ENCODE measurements at regions not wholly inside any gene's neighbourhood (a gene's known extent, or its start where the extent isn't known, plus 50 kb on each side); places are given as distances from the start of the nearest gene placed in this dataset.
"Not testable (repeated sequence)": the region's sequence is repeated elsewhere in the genome, so short reads cannot be mapped to it uniquely, and the experiment has no call there.

DNA sequence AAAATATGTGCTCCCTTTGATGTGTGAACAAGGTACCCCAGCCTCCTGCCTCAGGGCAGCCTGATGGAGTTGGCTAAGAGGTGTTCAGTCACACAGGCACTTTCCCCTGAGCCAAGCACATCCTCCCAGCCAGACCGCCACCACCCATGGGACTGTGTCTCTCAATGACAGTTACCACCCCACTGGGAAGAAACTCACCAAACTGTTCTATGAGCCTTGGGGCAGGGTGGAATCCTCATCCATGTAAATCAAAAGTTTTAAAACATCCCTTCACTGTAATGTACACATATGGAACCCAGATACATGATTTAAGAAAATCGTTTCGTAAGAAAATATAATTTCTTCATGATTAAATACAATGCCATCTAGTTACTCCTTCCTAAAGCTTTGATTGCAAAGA lies 138.4 kb upstream of the LSM14A start:
- no peak overlapping the region for H3K27ac ChIP-seq
- no peak for TF ChIP-seq ZFX (IDR thresholded peaks at IDR 0.05)
- TF ChIP-seq, protein P1, sequence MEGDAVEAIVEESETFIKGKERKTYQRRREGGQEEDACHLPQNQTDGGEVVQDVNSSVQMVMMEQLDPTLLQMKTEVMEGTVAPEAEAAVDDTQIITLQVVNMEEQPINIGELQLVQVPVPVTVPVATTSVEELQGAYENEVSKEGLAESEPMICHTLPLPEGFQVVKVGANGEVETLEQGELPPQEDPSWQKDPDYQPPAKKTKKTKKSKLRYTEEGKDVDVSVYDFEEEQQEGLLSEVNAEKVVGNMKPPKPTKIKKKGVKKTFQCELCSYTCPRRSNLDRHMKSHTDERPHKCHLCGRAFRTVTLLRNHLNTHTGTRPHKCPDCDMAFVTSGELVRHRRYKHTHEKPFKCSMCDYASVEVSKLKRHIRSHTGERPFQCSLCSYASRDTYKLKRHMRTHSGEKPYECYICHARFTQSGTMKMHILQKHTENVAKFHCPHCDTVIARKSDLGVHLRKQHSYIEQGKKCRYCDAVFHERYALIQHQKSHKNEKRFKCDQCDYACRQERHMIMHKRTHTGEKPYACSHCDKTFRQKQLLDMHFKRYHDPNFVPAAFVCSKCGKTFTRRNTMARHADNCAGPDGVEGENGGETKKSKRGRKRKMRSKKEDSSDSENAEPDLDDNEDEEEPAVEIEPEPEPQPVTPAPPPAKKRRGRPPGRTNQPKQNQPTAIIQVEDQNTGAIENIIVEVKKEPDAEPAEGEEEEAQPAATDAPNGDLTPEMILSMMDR (conservative IDR thresholded peaks at IDR 0.05), result no peak

DNA sequence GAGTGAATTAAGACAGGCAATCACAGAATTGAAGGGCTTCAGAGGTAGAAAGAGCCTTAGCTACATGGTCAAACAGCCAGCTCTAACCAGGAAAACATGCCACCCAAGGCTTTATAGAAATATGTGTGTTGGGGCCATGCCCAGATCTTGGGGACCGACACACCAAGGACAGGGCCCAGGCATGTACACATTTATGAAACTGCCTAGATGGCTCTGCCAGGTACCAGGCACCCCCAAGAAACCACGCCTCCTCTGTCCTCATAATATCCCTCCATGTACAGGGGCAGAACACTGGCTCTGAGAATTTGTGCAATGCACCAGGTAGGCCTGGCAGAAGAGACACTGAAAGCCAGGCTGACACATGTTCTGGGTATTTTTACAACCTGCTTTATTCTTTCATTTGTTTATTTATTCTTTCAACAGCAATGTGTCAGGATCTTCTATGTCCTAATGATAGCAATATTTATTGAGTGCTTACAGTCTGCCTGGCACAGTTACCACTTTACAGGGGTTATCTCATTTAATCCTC lies 137.9 kb upstream of the LSM14A start:
- H3K27ac ChIP-seq, result no peak overlapping the region
- no peak for TF ChIP-seq ZFX (IDR thresholded peaks at IDR 0.05)

GRCh38 chr19:34041925-34042521 lies 130.3 kb upstream of the LSM14A start:
- no peak overlapping the region for H3K27ac ChIP-seq
- no peak for TF ChIP-seq ZFX (IDR thresholded peaks at IDR 0.05)
- TF ChIP-seq, protein P1 (conservative IDR thresholded peaks at IDR 0.05), result peak; percentile 99

DNA sequence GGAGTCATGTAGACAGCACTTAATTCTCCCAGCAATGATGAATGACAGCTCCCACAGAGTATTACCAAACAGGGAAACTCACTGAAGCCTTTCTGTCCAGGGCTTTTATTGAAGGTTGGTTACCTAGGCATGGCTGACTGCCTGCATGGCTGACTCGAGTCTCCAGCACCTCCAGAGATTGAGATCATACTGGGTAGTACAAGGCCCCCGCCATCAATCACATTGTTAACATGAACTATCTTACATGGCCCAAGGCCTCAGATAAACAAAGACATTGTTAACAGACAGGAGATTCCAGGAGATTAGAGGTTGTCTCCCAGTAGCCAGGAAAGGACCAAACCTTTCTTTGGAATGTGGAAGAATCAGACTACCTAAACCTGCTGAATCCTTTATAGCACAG lies 128.3 kb upstream of the LSM14A start:
- H3K27ac ChIP-seq, result no peak overlapping the region
- TF ChIP-seq, protein P1 (conservative IDR thresholded peaks at IDR 0.05), result no peak
- no peak for TF ChIP-seq ZFX (IDR thresholded peaks at IDR 0.05)

GRCh38 chr19:34049944-34050343 lies 122.4 kb upstream of the LSM14A start:
- H3K27ac ChIP-seq, result no peak overlapping the region
- TF ChIP-seq, protein P1 (conservative IDR thresholded peaks at IDR 0.05), result no peak
- TF ChIP-seq ZFX (IDR thresholded peaks at IDR 0.05), result no peak

DNA sequence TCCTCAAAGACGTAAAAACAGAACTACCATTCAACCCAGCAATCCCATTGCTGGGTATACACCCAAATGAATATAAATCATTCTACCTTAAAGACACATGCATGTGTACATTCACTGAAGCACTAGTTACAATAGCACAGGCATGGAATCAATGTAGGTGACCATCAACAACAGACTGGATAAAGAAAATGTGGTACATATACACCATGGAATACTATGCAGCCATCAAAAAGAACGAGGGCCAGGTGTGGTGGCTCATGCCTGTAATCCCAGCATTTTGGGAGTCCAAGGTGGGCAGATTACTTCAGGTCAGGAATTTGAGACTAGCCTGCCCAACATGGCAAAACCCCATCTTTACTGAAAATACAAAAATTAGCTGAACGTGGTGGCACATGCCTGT lies 121.9 kb upstream of the LSM14A start:
- not testable (repeated sequence) for H3K27ac ChIP-seq

DNA sequence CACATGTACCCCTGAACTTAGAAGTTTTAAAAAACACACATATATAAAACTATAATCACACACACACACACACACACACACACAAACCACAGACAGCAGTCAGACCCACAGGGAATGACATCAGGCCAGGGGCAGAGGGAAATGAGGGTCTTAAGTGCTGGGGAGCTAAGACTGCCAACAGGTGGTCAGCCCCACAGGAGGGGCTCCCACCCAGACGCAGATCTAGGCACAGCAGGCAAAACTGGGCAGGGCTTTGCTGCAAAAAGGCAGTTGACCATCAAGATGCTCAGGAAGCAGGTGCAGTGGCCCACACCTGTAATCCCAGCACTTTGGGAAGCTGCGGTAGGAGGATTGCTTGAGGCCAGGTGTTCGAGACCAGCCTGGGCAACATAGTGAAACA lies 121.0 kb upstream of the LSM14A start:
- no peak overlapping the region for H3K27ac ChIP-seq
- TF ChIP-seq, protein P1 (conservative IDR thresholded peaks at IDR 0.05), result no peak
- no peak for TF ChIP-seq ZFX (IDR thresholded peaks at IDR 0.05)

GRCh38 chr19:34057155-34057554 lies 115.1 kb upstream of the LSM14A start:
- no peak for TF ChIP-seq ZFX (IDR thresholded peaks at IDR 0.05)

GRCh38 chr19:34066007-34066643 lies 106.2 kb upstream of the LSM14A start:
- TF ChIP-seq, protein P1 (conservative IDR thresholded peaks at IDR 0.05), result no peak
- no peak for TF ChIP-seq ZFX (IDR thresholded peaks at IDR 0.05)

More at GRCh38 chr19:34057155-34057554, 115.1 kb upstream of the LSM14A start:
- no peak overlapping the region for H3K27ac ChIP-seq

More at GRCh38 chr19:34066007-34066643, 106.2 kb upstream of the LSM14A start:
- no peak overlapping the region for H3K27ac ChIP-seq
